ENCODE measurements at regions not wholly inside any gene's neighbourhood (a gene's known extent, or its start where the extent isn't known, plus 50 kb on each side); places are given as distances from the start of the nearest gene placed in this dataset.
"Not testable (repeated sequence)": the region's sequence is repeated elsewhere in the genome, so short reads cannot be mapped to it uniquely, and the experiment has no call there.

DNA sequence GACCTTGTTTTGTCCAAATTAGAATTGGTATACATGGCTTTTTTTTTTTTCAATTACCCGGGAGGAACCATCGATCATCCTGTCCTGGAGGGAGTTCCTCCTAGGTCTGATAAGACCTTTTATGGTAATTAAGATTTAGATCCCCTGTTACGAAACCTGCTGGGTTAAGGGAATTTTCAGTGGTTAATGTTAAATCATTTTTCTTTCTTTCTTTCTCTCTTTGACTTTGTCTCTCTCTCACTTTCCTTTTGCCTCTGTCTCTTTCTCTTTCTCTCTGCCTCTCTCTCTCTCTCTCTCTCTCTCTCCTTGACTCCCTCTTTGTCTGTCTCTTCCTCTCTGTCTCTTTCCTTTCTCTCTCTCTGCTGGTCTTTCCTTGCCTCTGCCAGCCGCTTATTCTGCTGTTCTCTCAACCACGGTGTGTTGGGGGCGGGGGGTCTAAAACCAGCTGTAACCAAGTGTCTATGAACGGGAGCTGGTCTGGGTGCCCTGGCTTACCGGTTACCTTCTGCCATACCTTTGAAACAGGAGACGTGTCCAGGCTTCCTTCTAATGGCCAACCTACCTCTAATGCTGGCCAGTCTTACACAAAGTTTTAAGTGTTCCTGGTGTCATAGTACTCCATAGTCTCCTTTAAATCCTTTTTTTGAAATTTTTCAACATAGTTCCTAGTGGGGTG, 815.1 kb downstream of the TRIB2 start:
- TF ChIP-seq, protein P1, sequence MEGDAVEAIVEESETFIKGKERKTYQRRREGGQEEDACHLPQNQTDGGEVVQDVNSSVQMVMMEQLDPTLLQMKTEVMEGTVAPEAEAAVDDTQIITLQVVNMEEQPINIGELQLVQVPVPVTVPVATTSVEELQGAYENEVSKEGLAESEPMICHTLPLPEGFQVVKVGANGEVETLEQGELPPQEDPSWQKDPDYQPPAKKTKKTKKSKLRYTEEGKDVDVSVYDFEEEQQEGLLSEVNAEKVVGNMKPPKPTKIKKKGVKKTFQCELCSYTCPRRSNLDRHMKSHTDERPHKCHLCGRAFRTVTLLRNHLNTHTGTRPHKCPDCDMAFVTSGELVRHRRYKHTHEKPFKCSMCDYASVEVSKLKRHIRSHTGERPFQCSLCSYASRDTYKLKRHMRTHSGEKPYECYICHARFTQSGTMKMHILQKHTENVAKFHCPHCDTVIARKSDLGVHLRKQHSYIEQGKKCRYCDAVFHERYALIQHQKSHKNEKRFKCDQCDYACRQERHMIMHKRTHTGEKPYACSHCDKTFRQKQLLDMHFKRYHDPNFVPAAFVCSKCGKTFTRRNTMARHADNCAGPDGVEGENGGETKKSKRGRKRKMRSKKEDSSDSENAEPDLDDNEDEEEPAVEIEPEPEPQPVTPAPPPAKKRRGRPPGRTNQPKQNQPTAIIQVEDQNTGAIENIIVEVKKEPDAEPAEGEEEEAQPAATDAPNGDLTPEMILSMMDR (conservative IDR thresholded peaks at IDR 0.05 in 1 of 2, IDR thresholded peaks at IDR 0.05 in 1 of 2; ENCODE audit: low read depth in 1 of 2, low read length in 2 of 2) = not testable (repeated sequence)
- TF ChIP-seq EZH2 (IDR thresholded peaks at IDR 0.05; ENCODE audit: low read length, missing control alignments) = not testable (repeated sequence)
